ENCODE measurements at regions not wholly inside any gene's neighbourhood (a gene's known extent, or its start where the extent isn't known, plus 50 kb on each side); places are given as distances from the start of the nearest gene placed in this dataset.

DNA sequence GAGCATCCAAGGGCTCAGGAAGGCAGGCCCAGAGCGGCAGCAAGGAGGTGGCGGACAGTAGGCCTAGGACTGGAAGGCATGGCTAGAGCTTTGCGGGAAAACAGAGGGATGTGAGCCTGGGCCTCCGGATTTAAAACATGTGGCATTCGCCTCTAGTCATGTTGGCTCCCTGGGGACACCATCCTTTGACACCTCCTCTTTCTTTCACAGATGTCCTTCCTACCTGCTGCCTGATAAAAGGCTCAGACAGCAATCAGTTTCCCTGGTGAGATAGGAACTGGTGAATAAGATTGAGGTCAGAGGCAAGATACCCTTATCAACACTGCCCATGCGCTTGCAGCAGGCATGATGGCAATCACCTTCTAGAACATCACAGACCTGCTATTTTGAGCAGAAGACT is 277.6 kb downstream of the SIPA1L2 start:
- Histone ChIP-seq H2BK15ac (ENCODE audit: low read depth, low read length) (no peak overlapping the region), H2BK20ac (ENCODE audit: low read depth, low read length, poor library complexity, severe bottlenecking) (no peak overlapping the region)
- DNase-seq = no peak

More for the DNA sequence above, 277.6 kb downstream of the SIPA1L2 start:
- H3K23ac ChIP-seq (ENCODE audit: insufficient read length, low read depth, low read length) = no peak overlapping the region
- Mint-ChIP-seq H3K27me3 (ENCODE audit: low read depth) (peaks cover 20% of the 10 kb centered on the region), H3K27ac (no peak overlapping the region), H3K36me3 (ENCODE audit: insufficient read depth in 1 of 3, low read depth in 3 of 3) (no peaks in the 10 kb centered on the region), H3K4me1 (no peaks in the 10 kb centered on the region), H3K4me3 (no peak overlapping the region), H3K9me3 (no peaks in the 10 kb centered on the region)
- no peaks in the 10 kb centered on the region for H3K79me2 ChIP-seq (ENCODE audit: insufficient read depth, low read length)
- H3K4me2 ChIP-seq (ENCODE audit: insufficient read depth, insufficient read length, low read length) = no peak overlapping the region
- no peak overlapping the region for H2BK5ac ChIP-seq (ENCODE audit: insufficient read length, low read length)
- H3K4me1 ChIP-seq (ENCODE audit: insufficient read depth, low read length) = no peaks in the 10 kb centered on the region
- WGBS (ENCODE audit: extremely low coverage, insufficient read length, low lambda C conversion rate) = no CpG with 5 or more reads among the region's 6 CpGs
- H3K9me3 ChIP-seq (ENCODE audit: control insufficient read depth, low read depth, low read length) = no peaks in the 10 kb centered on the region
- H4K20me1 ChIP-seq (ENCODE audit: control insufficient read depth, insufficient read depth, insufficient read length) = no peaks in the 10 kb centered on the region
- no peak overlapping the region for H4K8ac ChIP-seq (replicated peaks; ENCODE audit: insufficient read length, low read depth, low read length)
- H2AK5ac ChIP-seq (ENCODE audit: insufficient read length, low read length) = no peak overlapping the region
- H3K9ac ChIP-seq (ENCODE audit: extremely low read depth, insufficient read length, low read length) = no peak overlapping the region
- no peak overlapping the region for H3T11ph ChIP-seq (ENCODE audit: low read length)
- TF ChIP-seq, protein P1, sequence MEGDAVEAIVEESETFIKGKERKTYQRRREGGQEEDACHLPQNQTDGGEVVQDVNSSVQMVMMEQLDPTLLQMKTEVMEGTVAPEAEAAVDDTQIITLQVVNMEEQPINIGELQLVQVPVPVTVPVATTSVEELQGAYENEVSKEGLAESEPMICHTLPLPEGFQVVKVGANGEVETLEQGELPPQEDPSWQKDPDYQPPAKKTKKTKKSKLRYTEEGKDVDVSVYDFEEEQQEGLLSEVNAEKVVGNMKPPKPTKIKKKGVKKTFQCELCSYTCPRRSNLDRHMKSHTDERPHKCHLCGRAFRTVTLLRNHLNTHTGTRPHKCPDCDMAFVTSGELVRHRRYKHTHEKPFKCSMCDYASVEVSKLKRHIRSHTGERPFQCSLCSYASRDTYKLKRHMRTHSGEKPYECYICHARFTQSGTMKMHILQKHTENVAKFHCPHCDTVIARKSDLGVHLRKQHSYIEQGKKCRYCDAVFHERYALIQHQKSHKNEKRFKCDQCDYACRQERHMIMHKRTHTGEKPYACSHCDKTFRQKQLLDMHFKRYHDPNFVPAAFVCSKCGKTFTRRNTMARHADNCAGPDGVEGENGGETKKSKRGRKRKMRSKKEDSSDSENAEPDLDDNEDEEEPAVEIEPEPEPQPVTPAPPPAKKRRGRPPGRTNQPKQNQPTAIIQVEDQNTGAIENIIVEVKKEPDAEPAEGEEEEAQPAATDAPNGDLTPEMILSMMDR (conservative IDR thresholded peaks at IDR 0.05) = no peak
- no peak overlapping the region for H2BK120ac ChIP-seq (ENCODE audit: low read depth, low read length, poor library complexity, severe bottlenecking)
- H2AFZ ChIP-seq (ENCODE audit: low read length) = no peak overlapping the region
- no peak overlapping the region for H4K91ac ChIP-seq (ENCODE audit: insufficient read length, low read depth, low read length)
- no peak overlapping the region for H4K5ac ChIP-seq (ENCODE audit: insufficient read length, low read depth, low read length)
- no peaks in the 10 kb centered on the region for H3K23me2 ChIP-seq (ENCODE audit: insufficient read length, low read depth, low read length, poor library complexity, severe bottlenecking)
- H3K14ac ChIP-seq (ENCODE audit: insufficient read depth, low read length) = no peak overlapping the region
- H3K18ac ChIP-seq (ENCODE audit: insufficient read length, low read depth, low read length) = no peak overlapping the region
- no peaks in the 10 kb centered on the region for H3K27me3 ChIP-seq (ENCODE audit: insufficient read depth, low read length)
- H3K4ac ChIP-seq (ENCODE audit: low read depth, low read length) = no peak overlapping the region
- no peak overlapping the region for H3K56ac ChIP-seq (ENCODE audit: insufficient read length, low read depth, low read length)
- no peak overlapping the region for H3K27ac ChIP-seq (ENCODE audit: insufficient read length, low read depth, low read length)
- H3K79me1 ChIP-seq (ENCODE audit: insufficient read depth, low read depth, low read length, poor library complexity, severe bottlenecking) = no peaks in the 10 kb centered on the region
- H2BK12ac ChIP-seq (ENCODE audit: insufficient read length, low read depth, low read length) = no peak overlapping the region
